HG02938 (cell line): ENCODE measurements at regions not wholly inside any gene's neighbourhood (a gene's known extent, or its start where the extent isn't known, plus 50 kb on each side); places are given as distances from the start of the nearest gene placed in this dataset.

ENCODE experiments used
- ATAC-seq: cut with Tn5 transposase; IDR thresholded peaks from one replicate; pipeline ENCODE4 v1.9.1; 2021; ENCODE audit warnings: mild to moderate bottlenecking, moderate library complexity; ENCODE audit not compliant: unreplicated experiment

DNA sequence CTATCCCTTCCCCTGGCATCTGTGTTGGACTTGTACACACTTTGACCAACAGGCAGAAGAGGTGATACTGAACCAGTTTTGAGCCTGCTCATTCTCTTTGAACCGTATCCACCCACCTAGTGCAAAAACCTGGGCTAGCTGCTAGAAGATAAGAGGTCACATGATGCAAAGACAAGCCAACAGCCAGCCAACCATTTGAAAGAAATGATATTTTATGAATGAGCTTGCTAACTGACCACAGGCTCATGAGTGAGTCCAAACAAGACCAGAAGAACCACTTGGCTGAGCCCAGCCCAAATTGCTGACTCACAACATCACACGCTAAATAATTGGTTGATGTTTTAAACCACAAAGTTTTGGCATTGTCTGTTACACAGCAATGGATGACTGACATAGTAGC is 74.0 kb upstream of the CTNNB1 start:
- no peak for ATAC-seq

GRCh38 chr3:41126472-41126871 is 72.8 kb upstream of the CTNNB1 start:
- no peak for ATAC-seq

- ATAC-seq: no peak
Observed at GRCh38 chr3:41126961-41127360, 72.3 kb upstream of the CTNNB1 start.

GRCh38 chr3:41127414-41127813 is 71.9 kb upstream of the CTNNB1 start:
- ATAC-seq: no peak

- ATAC-seq: no peak
Observed at GRCh38 chr3:41129731-41130130, 69.6 kb upstream of the CTNNB1 start.

GRCh38 chr3:41131224-41131623 is 68.1 kb upstream of the CTNNB1 start:
- ATAC-seq: no peak

GRCh38 chr3:41137686-41138111 is 61.6 kb upstream of the CTNNB1 start:
- ATAC-seq: no peak

- no peak for ATAC-seq
Observed at GRCh38 chr3:41138146-41138545, 61.2 kb upstream of the CTNNB1 start.

GRCh38 chr3:41138601-41139000 is 60.7 kb upstream of the CTNNB1 start:
- ATAC-seq: no peak

GRCh38 chr3:41140242-41140641 is 59.1 kb upstream of the CTNNB1 start:
- no peak for ATAC-seq

- ATAC-seq: no peak
Observed at GRCh38 chr3:41141433-41142167, 57.7 kb upstream of the CTNNB1 start.

GRCh38 chr3:41143421-41144031 is 55.8 kb upstream of the CTNNB1 start:
- no peak for ATAC-seq

DNA sequence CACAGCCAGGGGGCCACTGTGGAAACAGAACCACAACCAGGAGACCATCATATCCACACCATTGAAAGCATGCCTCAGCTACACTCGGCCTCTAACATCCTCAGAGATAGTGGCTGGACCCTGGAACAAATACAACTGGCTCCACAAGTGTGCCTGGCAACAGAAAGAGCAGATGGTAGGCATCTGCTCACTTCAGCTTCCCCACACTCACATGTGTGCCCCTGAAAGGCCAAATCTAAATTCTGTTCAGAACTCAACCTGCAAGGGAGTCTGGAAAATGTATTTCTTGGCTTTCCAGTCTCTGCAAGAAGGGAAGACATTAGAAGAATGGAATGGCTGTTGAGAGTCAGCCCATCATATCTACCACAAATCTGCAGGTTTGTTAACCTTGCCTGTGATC is 54.7 kb upstream of the CTNNB1 start:
- no peak for ATAC-seq

- no peak for ATAC-seq
Observed at GRCh38 chr3:41148478-41148877, 50.8 kb upstream of the CTNNB1 start.

GRCh38 chr3:41148901-41149300 is 50.4 kb upstream of the CTNNB1 start:
- ATAC-seq: no peak
